ENCODE measurements at regions not wholly inside any gene's neighbourhood (a gene's known extent, or its start where the extent isn't known, plus 50 kb on each side); places are given as distances from the start of the nearest gene placed in this dataset.
A peak's percentile ranks its signal among the peaks of the same experiment; 100 is the strongest.
"Not testable (repeated sequence)": the region's sequence is repeated elsewhere in the genome, so short reads cannot be mapped to it uniquely, and the experiment has no call there.

DNA sequence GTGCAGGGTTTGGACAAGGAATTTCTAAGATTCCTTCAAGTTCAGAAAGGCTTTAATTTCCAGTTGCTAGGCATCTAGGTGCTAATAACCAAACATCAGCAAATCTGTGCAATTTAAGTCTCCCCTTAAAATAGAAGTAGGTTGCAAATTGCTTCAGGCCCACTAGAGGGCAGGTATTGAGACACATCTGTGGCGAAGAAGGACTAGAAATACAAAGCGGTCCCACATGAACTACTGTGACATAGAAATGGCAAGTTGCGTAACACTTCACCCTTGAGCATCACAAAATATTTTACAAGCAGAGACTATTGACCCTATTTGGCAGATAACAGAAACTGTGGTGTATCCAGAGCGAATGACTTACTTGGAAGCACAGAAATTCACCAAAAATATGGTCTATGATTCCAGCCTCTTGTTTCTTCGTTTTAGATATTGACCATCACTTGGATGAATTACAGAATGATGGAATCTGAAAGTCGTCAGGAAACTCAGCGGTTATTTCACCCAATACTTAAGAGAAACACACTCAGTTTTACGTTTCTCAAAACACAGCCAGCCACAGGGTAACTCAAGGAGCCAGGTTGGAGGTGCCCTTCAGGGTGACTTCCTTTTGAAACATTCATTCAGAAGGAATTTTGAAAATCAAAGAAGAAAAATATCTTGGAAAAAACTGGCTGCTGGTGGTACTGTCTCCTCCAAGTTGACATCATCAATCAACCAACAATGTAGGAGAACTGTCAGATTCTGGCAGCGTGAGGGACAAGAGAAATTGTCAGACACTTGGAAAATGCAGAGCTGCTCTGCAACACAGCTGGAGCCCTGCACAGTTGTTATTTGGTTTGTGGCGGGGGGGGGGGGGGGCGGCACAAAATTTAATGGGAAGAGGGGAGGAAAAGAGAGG is 256.3 kb upstream of the MINDY3 start:
- peak; percentile 45 for DNase-seq (ENCODE audit: low spot score)

DNA sequence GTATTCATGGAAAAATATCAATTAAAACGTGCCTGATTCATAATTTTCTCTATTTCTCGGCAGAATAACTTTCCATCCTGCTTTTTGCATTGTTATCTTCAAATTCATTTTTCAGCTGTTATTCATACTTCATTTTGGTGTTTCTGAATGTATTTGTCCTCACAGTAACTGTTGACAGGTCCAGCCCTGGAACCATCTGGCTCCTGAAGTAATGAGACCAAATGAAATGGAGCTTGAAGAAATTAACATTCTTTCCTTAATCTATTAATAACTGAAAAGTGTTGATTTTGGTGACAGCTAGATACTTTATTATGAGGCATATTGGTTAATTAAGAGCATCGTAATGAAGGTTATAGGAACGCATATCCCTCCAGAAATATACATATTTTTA is 257.0 kb upstream of the MINDY3 start:
- no peak for DNase-seq (ENCODE audit: low spot score)

DNA sequence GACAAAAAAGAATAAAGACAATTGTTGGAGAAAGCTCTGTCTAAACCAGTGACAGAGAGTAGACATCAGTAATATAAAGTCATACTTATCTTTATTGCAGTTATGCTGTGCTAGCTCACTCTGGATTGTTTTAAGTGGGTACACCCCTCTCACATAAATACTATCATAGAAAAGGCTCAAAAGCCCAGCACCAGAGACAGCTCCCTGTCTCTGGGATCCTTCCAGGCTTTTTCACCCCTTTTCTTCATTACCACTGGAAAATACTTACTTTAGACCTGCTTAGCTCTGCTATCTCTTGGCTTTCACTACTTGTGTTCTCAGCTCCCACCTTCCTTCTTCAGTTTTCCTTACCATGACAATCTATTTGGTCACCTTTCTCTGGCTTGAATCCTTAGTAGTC is 259.1 kb upstream of the MINDY3 start:
- DNase-seq (ENCODE audit: low spot score), result no peak

DNA sequence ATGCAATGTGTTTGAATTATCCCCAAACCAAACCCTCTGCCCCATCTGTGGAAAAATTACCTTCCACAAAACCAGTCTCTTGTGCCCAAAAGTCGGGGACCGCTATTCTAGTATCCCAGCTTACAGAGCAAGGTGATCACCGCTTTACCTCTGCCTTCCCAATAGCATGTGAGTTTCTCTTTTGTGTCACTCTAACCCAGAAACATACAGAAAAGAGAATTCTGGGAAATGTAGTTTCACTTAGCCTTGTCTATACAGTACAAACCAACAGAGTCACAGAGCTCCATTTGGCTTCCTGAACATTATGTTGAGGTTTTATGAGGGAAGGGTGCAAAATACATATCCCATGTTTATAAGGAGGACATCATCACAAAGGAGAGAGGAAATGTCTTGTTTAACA is 260.3 kb upstream of the MINDY3 start:
- DNase-seq (ENCODE audit: low spot score), result no peak

DNA sequence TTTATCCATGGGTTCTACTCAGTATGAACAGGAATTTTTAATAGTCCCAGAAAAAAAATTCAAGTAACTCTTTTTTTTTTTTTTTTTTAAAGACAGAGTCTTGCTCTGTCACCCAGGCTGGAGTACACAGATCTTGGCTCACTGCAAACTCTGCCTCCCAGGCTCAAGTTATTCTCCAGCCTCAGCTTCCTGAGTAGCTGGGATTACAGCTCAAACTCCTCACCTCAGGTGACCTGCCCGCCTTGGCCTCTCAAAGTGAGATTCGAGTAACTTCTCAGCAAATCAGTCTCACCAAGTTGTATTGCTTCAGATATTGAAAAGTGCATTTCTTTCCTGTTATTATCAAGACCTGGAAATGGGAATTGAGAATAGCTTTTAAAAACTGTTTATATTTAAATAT is 281.2 kb upstream of the MINDY3 start:
- DNase-seq (ENCODE audit: low spot score), result no peak

DNA sequence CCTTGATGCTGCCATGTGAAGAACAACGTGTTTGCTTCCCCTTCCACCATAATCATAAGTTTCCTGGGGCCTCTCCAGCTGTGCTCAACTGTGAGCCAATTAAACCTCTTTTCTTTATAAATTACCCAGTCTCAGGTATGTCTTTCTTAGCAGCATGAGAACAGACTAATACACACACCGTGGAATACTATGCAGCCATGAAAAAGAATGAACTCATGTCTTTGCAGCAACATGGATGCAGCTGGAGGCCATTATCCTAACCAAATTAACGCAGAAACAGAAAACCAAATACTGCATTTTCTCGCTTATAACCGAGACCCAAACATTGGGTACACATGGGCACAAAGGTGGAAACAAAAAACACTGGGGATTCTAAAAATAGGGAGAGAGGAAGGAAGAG is 286.7 kb upstream of the MINDY3 start:
- DNase-seq (ENCODE audit: low spot score), result no peak

DNA sequence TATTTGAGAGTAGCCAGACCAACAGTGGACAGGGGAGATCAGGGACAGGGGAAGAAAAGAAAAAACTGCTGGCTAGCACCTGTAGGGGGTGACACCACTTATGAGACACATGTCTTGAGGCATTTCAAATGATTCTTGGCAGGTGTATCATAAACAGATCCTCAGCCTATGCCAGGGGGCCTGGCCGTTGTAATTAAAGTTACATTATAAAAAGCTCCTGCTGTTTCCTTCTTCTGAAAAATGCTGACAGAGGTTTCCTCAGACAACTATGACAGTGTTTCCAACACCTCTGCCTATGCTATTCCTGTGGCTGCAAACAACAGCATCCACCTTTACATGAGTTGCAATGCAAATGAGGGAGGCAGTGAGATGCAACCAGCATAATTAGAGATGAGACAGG is 281.0 kb upstream of the PTER start:
- DNase-seq (ENCODE audit: low spot score), result peak; percentile 24

DNA sequence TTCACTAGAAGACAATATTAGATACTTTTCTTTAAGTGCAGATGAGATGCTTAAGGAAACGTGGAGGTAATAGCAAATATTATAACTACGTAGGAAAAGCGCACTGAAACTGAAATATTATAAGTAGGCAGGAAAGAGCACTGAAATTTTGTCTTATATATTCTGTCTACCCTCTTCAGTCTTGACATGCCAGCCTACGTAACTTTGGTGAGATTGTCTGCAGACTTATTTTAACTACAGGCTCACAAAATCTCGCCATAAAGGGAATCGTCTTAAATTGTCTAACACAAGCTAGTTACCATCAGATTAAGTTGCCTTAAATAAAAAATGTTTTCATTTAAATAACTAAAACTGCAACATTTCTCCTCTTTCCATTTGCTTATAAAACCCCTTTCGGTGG is 280.1 kb upstream of the PTER start:
- DNase-seq (ENCODE audit: low spot score), result no peak

DNA sequence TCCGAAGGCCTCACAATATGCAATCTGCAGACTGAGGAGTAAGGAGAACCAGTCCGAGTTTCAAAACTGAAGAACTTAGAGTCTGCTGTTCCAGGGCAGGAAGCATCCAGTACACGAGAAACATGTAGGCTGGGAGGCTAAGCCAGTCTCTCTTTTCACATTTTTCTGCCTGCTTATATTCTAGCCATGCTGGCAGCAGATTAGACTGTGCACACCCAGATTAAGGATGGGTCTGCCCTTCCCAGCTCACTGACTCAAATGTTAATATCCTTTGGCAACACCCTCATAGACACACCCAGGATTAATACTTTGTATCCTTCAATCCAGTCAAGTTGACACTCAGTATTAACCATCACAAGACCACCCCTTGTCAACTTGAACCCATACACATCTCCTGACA is 271.7 kb upstream of the PTER start:
- not testable (repeated sequence) for DNase-seq (ENCODE audit: low spot score)

DNA sequence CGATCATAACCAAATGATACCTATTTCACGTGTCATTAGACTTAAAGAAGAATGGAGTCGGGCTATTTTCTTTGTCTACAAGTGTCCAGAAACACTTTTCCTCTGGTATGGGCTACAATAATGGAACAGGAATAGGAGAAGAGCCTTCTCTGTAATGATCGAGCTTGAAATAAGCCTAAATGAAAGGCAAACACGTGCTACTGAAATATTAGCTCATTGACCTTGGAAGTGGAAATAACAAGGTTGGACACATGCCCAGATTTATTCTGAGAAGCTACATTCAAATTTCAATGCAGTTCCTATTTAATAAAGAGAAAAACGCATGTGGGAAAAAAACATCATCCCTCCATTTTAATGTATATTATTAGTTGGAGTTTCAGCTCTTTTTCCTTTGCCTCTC is 254.7 kb upstream of the PTER start:
- no peak for DNase-seq (ENCODE audit: low spot score)

DNA sequence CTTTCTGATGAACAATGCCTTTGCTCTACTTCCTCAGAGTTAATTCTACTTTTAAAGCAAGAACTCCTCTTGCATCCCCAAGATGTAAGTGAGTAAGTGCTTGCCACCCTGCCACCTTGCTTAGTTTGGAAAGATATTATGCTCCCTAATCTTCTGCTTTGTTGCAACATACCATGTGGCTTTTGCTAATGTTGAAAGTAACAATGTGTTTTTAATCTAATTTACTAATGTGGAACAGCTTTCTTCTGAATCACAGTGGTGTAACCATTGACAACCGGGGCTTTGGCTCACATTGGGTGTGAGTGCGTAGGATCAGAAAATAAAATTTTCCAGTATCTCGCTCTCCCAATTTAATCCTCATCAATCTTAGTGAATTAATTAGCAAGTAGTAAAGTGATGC is 254.1 kb upstream of the PTER start:
- no peak for DNase-seq (ENCODE audit: low spot score)

DNA sequence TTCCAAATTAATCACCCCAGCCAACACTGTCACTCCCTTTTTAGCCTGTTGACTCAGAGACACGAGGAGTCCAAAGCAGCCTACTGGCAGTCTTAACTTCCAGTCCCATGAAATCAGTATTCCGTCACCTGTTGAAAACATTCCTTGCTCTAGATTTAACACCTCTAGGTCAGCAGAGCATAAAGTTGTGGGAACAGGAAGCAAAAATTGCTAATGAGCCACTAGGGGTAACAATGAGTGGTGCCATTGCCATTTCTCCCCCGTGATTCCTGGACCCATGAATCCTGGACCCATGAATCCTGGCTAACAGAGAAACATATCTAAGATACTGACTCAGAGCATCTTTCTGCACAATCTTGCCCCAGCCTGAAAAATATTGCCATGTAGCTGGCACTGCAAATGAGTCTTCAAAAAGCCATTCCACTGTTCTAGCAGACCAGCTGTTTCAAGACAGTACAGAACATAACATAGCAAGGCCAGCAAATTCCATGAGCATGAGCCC is 252.7 kb upstream of the PTER start:
- no peak for DNase-seq (ENCODE audit: low spot score)

DNA sequence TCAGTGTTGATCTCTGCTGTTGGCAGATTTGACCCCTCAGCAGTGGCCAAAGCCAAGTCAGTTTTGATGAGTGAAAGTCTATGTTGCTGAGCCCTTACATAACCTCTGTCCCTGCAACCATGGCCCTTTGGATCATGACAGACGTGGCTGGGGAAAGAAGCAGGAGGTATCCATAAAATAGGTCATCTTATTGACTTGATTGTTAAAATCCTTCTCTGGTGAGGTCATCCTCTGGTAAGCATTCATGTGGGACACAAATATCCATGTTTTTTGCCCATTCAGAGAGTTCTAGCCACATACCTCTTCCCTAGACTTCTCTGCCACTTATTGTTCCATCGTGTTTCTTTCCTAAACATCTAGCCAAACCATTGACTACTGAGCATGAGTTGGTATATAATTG is 251.9 kb upstream of the PTER start:
- DNase-seq (ENCODE audit: low spot score), result no peak

DNA sequence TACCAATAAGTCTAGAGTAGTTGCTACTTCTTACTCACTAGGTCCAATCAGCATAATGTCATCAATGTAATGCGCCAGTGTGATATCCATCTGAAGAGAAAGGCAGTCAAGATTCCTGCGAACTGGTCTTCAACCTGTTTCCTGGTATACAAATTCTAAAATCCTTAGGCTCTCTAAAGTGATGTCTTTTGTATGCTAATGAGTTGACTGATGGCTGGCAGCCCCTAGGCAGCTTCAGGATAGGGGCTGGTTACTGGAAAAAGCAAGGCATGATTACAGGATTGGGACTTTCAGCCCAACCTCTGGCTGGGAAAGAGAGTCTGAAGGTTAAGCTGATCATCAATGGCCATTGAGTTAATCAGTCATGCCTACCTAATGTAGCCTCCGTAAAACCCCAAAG is 250.2 kb upstream of the PTER start:
- DNase-seq (ENCODE audit: low spot score), result no peak

DNA sequence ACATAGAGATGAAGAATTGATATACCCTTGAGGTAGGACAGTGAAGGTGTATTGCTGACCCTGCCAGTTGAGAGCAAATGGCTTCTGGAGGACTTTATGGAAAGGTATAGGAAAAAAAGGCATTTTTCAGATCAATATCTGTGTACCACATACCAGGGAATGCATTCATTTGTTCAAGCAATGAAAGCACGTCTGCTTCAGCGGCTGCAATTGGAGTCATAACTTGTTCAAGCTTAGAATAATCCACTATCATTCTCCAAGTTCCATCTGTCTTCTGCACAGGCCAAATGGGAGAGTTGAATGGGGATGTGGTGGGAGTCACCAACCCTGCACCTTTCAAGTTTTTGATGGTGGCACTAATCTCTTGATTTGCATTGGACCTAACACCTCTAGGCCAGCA is 249.6 kb upstream of the PTER start:
- DNase-seq (ENCODE audit: low spot score), result no peak

DNA sequence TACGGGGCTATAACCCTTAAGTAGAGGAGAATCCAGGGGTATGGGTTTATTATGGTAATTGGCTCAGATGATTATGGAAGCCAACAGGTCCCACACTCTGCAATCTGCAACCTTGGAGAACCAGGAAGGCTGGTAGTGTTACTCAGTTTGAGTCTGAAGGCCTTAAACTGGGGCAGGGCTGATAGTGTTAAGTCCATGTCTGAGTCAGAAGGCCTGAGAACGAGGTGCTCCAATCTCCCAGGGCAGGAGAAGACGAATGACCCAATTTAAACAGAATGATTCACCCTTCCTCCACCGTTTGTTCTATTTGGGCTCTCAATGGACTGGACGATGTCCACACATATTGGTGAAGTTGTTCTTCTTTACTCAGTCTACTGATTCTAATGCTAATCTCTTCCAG is 244.5 kb upstream of the PTER start:
- DNase-seq (ENCODE audit: low spot score), result no peak

DNA sequence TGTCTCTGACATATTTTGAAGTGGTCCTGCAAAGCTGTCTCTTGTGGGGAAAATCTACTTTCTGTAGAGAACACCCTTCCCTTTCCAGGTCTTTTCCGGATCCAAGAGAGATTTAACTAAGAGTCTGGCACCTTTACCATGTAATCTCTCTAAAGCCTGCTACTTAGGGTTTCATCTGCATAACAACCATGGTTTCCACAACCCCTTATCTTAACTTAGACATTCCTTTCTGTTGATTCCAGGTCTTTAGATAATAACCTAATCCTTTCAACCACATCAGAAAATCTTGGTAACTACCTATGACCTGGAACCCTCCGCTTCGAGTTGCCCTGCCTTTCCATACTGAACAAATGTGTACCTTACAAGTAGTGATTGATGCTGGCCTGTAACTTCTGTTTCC is 243.6 kb upstream of the PTER start:
- DNase-seq (ENCODE audit: low spot score), result no peak

DNA sequence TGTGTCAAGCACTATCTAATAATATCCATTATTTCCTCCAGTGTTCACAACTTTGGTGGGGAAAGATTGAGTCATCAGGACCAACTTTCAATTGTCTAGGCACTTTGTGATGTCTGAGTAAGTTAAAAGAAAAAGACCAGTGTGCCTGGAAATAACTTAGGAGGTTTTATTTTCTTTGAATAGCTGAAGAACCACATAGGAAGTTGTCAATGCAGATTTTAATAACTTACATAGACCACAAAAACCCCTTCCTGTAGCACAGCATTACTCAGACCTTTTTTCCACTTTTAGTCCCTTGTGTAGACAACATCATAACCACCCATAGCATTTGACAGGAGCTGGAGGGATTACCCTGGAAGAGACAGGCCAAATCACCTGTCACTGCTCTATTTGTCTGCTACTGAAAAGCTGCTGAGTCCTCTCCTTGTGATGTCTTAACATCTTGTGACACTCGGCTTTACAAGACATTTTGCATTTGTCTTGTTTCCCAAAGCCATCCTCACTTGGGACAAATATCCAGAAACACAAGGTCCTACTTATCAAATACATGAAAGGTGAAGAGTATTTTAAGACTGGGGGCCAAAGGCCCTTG is 241.5 kb upstream of the PTER start:
- DNase-seq (ENCODE audit: low spot score), result no peak

DNA sequence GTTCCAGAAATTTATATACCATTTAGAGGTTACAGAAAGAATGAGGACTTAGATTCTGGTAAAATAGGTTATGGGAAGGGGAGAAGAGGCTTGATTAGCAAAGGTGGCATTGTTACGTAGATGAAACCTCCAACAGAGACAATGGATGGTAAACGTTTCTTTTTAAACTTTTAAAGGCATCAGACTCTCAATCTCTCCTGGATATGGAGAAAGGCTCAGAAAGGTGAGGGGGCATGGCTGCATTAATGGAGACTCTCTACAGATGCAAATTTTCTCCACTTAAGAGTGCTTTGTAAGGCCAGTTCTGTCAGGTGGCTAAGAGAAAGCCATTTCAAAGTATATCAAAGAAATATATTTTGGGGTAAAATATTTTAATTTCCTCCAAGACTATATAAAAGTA is 240.9 kb upstream of the PTER start:
- DNase-seq (ENCODE audit: low spot score), result peak; percentile 18

DNA sequence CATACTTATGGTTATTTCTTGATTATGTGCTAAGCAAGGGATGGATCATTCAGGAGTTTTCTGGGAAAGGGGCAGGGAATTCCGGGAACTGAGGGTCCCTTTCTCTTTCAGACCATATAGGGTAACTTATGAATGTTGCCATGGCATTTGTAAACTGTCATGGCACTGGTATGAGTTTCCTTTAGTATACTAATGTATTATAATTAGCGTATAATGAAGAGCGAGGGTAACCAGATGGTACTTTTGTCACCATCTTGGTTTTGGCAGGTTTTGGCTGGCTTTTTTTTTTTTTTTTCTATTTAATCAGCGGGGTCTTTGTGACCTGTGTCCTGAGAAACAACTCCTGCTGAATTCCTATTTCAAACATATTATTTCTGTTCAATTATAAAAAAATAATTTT is 237.6 kb upstream of the PTER start:
- DNase-seq (ENCODE audit: low spot score), result no peak

DNA sequence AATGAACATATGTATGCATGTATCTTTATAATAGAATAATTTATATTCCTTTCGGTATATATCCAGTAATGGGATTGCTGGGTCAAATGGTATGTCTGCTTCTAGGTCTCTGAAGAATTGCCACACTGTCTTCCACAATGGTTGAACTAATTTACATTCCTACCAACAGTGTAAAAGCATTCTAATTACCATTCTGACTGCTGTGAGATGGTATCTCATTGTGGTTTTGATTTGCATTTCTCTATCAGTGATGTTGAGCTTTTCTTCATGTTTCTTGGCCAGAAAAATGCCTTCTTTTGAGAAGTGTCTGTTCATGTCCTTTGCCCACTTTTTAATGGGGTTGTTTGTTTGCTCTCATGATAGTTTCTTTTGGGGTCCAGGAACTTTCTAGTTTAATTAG is 213.2 kb upstream of the PTER start:
- not testable (repeated sequence) for DNase-seq (ENCODE audit: low spot score)

DNA sequence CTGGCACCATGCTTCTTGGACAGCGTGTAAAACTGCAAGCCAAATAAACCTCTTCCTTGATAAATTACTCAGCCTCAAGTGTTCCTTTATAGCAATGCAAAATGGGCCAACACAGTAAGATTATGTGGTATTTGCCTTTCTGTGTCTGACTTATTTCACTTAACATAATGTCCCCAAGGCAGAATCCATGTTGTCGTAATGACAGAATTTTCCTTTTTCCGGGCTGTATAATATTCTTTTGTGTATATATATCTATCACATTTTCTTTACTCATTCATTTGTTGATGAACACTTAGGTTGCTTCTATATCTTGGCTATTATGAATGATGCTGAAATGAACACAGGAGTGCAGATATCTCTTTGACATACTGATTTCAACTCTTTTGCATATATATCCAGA is 209.1 kb upstream of the PTER start:
- DNase-seq (ENCODE audit: low spot score), result no peak

DNA sequence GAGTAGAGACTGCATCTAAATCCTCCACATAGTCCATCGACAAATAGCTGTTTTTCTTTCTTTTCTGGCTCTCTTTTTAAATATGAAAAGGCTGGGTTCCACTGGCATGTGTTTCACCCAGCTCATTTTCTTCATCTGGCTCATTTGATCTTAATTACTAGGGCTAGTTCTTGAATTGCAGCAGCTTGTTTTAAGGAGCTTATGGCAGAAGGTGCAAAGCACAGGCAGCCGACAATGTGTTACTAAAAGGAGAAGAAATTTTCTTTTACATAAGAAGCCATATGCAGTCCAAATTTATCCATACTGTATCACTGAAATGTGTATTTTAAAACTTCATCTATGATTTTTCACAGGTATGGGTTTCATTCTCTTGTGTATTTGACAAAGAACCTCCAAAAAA is 205.6 kb upstream of the PTER start:
- no peak for DNase-seq (ENCODE audit: low spot score)

Measured in iPS-NIHi11 (cell line).